ENCODE measurements at regions not wholly inside any gene's neighbourhood (a gene's known extent, or its start where the extent isn't known, plus 50 kb on each side); places are given as distances from the start of the nearest gene placed in this dataset.
"Not testable (repeated sequence)": the region's sequence is repeated elsewhere in the genome, so short reads cannot be mapped to it uniquely, and the experiment has no call there.

DNA sequence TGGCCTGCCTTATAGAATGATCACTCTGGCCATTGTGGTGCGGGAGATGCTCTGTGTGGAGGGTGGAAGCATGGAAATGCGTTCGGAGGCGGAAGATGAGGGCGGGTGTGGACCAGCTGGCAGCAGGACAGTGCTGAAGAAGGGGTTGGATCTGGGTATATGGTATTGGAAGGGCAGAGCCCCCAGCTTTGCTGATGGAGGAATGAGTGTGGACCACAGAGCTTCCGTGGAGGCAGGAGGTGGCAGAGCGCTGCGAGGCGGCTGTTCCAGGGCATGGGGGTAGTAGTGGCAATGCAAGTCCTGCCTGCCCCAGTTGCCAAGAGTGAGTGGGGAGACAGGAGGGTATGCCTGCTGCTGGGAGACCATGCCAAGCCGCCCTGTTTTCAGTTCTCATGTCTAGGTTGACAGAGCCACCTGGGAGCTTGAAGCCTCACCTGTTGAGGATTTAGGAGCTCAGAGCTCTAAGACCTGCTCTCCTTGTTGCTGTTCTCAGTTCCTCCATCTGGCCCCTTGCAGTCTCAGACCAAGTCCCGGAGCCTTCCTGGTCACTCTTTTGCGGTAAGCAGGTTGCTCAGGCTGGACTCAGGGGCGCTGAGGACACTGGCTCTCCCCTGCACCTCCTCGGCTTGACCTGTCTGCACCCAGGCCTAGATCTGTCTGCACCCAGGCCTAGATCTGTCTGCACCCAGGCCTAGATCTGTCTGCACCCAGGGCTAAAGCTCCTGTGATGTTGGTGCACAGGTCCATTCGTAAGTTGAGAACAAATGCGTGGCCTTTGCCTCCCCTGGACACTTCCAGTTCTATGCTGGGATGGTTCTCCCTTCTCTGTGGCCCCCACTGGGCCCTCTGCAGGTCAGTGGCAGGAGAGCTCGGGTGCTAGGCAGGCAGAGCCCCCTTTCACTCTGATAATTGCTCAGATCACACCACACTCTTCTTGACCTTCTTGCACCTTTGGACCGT is 290.5 kb upstream of the HS6ST1 start:
- ATAC-seq (replicated peaks in 1 of 2) (no peak), DNase-seq (no peak)
- Mint-ChIP-seq H3K4me3 (no peak overlapping the region), H3K36me3 (ENCODE audit: insufficient read depth in 2 of 2) (no peaks in the 10 kb centered on the region), H3K27me3 (ENCODE audit: low read depth) (peaks cover 6% of the 10 kb centered on the region), H3K4me1 (ENCODE audit: low read depth) (no peaks in the 10 kb centered on the region), H3K9me3 (no peaks in the 10 kb centered on the region), H3K27ac (no peak overlapping the region)

DNA sequence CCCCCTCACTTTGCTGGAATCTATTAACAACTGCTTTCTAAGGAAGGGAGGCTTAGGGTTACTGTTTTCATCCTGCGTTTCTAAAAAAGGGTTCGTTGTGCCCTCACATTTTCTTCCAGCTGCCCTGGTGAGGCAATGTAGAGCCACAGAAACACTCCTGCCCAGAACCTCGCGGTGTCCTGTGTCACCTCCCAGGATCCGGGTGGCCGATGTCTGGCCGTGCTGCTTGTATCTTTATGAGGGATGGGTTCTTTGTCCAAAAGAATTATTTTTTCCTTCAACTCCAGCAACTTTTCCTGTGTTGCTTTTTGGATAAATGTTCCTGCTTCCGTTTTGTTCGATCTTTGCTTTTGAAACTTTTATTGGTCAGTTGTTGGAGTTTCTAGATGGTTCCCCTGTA is 291.8 kb upstream of the HS6ST1 start:
- Mint-ChIP-seq H3K27ac (no peak overlapping the region), H3K9me3 (peaks cover 0 to 2% of the 10 kb centered on the region in 2 donors)
- ATAC-seq (replicated peaks in 1 of 2): no peak

DNA sequence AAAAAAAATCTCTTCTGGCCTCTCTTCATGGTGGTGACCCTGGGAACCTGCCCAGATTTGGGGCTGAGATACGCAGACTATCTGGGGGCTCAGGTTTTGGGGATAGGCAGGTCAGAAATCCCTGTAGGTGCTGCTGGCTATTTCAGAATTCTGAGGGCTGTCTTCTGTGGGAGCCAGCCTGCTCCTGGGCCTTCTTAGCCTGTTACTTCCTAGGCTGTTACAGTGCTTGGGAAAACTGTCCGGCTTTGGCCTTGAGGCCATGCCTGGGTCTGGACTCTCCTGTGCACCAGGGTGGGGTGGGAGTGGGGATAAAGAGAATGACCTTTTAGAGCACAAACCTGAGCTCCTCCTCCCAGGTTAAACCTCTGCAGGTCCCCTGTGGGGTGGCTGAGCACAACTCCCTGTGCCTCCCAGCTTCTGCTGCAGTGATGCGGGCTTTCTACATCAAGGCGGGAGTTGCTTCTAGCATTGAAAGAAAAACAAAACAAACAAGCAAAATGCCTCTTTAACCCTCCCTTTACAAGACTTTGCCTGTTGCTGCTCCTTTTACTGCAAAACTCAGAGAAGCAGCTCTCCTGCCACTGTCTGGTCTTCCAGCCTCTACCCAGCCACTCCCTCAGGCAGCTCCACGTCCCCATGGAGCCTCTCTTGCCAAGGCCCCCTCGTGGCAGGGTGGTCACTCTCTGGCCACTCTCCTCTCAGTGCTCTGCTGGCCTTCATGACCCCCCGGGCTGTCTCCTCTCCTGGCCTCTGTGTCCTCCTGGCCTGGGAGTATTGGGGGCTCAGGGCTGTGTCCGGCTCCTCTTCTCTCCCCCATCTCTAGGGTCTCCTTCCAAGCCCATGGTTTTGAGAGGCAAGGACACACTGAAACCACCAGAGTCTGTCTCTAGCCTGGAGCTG is 293.0 kb upstream of the HS6ST1 start:
- no peak for ATAC-seq (replicated peaks in 1 of 2)
- peaks cover 6% of the 10 kb centered on the region for H3K27me3 Mint-ChIP-seq (ENCODE audit: low read depth)
- DNase-seq: no peak
- no peaks in the 10 kb centered on the region for H3K36me3 Mint-ChIP-seq (ENCODE audit: insufficient read depth in 2 of 2)
- no peak overlapping the region for H3K27ac Mint-ChIP-seq
- no peaks in the 10 kb centered on the region for H3K4me1 Mint-ChIP-seq (ENCODE audit: low read depth)
- H3K4me3 Mint-ChIP-seq: no peak overlapping the region
- H3K9me3 Mint-ChIP-seq: peaks cover 0 to 2% of the 10 kb centered on the region in 2 donors

More for the DNA sequence above, 291.8 kb upstream of the HS6ST1 start:
- Mint-ChIP-seq H3K27me3 (ENCODE audit: low read depth) (peaks cover 6% of the 10 kb centered on the region), H3K36me3 (ENCODE audit: insufficient read depth in 2 of 2) (no peaks in the 10 kb centered on the region), H3K4me3 (no peak overlapping the region), H3K4me1 (ENCODE audit: low read depth) (no peaks in the 10 kb centered on the region)
- no peak for DNase-seq

DNA sequence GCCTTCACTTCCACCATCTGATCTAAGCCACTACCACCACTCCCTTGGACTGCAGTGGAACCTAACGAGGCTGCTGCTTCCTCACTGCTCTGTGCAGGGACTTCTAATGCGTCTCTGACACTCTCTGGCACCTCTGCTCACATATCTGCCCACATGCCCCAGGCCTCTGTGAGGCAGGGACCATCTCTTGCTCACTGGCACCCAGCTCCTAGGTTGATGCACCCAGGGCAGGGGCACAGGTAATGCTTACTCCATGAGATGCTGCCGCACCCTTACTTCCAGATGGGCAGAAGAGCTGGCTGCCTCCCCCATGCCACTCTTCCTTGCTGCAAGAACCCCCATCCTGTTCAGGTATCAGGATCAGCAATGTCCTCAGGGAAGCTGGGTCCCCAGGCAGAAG is 294.0 kb upstream of the HS6ST1 start:
- DNase-seq: no peak
- Mint-ChIP-seq H3K27ac (no peak overlapping the region), H3K4me1 (ENCODE audit: low read depth) (no peaks in the 10 kb centered on the region), H3K36me3 (ENCODE audit: insufficient read depth in 2 of 2) (no peaks in the 10 kb centered on the region), H3K9me3 (peaks cover 0 to 2% of the 10 kb centered on the region in 2 donors), H3K4me3 (no peak overlapping the region), H3K27me3 (ENCODE audit: low read depth) (peaks cover 6% of the 10 kb centered on the region)
- no peak for ATAC-seq (replicated peaks in 1 of 2)

DNA sequence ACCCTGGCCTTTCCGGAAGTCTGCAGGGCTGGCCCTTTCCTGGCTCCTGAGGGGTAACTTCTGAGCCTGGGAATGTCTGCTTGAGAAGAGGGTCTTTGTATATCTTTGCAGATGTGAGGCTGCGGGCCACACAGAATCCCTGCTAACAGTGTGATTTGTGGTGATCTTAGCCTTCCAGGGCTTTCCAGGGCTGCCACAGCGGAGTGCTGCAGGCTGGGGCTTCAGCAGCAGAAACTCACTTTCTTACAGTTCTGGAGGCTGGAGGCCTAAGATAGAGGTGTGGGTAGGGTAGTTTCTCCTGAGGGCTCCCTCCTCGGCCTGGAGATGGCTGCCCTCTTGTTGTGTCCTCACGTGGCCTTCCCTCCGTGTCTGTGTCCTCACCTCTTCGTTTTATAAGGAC is 294.7 kb upstream of the HS6ST1 start:
- no peak for DNase-seq
- Mint-ChIP-seq H3K4me3 (no peak overlapping the region), H3K27me3 (ENCODE audit: low read depth) (peaks cover 6% of the 10 kb centered on the region), H3K36me3 (ENCODE audit: insufficient read depth in 2 of 2) (no peaks in the 10 kb centered on the region), H3K27ac (no peak overlapping the region), H3K9me3 (peaks cover 0 to 2% of the 10 kb centered on the region in 2 donors), H3K4me1 (ENCODE audit: low read depth) (no peaks in the 10 kb centered on the region)
- no peak for ATAC-seq (replicated peaks in 1 of 2)

DNA sequence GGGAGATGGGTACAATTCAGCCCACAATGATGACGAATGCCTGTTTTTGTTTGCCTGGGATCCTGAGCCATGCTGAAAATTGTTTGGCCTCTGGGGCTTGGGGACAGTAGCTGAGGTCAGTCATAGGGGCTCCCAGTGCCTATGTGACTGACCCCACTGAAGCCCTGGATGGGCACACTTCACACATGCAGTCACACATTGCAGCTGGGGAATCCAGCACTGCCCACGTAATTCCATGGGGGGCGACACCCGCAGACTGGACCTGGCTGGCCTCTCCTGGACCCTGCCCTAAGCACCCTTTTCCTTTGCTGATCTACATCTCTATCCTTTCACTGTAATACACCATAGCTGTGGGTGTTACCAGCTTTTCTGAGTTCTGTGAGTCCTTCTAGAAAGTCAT is 295.2 kb upstream of the HS6ST1 start:
- ATAC-seq (replicated peaks in 1 of 2): no peak

DNA sequence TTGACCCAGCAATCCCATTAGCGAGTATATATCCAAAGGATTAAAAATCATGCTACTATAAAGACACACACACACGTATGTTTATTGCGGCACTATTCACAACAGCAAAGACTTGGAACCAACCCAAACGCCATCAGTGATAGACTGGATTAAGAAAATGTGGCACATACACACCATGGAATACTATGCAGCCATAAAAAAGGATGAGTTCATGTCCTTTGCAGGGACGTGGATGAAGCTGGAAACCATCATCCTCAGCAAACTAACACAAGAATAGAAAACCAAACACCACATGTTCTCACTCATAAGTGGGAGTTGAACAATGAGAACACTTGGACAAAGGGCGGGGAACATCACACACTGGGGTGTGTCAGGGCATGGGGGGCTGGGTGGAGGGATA is 296.2 kb upstream of the HS6ST1 start:
- H3K4me1 Mint-ChIP-seq (ENCODE audit: low read depth); H3K9me3 Mint-ChIP-seq; H3K27ac Mint-ChIP-seq; H3K36me3 Mint-ChIP-seq (ENCODE audit: insufficient read depth in 2 of 2); H3K4me3 Mint-ChIP-seq; DNase-seq; H3K27me3 Mint-ChIP-seq (ENCODE audit: low read depth); ATAC-seq (replicated peaks in 1 of 2): not testable (repeated sequence)

More for the DNA sequence above, 295.2 kb upstream of the HS6ST1 start:
- Mint-ChIP-seq H3K4me3 (no peak overlapping the region), H3K27me3 (ENCODE audit: low read depth) (peaks cover 6% of the 10 kb centered on the region), H3K4me1 (ENCODE audit: low read depth) (no peaks in the 10 kb centered on the region), H3K27ac (no peak overlapping the region), H3K9me3 (peaks cover 0 to 2% of the 10 kb centered on the region in 2 donors), H3K36me3 (ENCODE audit: insufficient read depth in 2 of 2) (no peaks in the 10 kb centered on the region)
- DNase-seq: no peak

DNA sequence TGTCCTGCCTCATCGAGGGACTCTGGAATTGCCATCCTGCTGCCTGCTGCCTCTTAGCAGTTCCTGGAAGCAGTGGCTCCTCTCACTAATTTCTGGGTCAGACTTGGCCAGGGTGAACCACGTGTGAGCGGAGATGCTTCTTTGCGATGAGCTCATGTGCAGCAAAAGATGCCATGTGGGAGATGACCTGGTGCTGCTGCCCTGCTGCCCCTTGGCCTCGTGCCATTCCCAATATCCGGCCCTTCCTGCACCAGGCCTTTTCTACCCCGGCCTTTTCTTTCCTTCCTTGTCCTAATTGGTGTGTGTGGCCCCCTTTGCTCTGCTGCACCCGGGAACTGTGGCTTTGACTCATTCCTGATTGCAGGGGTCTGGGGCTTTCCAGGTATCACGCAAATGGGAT is 296.9 kb upstream of the HS6ST1 start:
- no peak for ATAC-seq (replicated peaks in 1 of 2)
- Mint-ChIP-seq H3K4me3 (no peak overlapping the region), H3K27ac (no peak overlapping the region), H3K9me3 (peaks cover 0 to 2% of the 10 kb centered on the region in 2 donors), H3K36me3 (ENCODE audit: insufficient read depth in 2 of 2) (no peaks in the 10 kb centered on the region), H3K4me1 (ENCODE audit: low read depth) (no peaks in the 10 kb centered on the region), H3K27me3 (ENCODE audit: low read depth) (peaks cover 6% of the 10 kb centered on the region)
- DNase-seq: no peak

DNA sequence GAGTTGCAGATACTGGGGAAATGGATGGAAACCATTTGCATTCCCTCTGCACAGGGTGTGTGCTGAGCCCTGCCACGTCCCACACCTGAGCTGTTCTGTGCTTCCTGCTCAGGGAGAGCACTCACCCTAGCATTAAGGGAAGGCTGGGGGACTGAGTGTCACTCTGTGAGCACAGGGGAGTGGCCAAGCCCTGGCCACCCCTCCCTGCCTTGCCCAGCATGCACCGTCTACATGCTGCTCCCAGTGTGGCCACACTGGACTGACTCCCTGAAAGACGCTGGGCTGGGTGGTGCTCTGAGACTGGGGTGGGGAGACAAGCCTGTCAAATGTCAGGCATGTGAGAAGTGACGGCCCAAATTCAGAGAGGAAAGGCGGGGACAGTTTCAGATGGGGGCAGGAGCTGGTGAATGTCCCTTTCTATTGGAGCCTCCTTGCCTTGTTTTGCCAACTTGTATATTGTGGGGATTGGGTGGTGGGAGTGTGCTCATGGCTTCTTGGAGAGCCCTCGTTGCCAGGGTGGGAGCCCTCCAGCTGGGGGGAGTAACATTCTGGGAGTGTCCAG is 298.4 kb upstream of the HS6ST1 start:
- Mint-ChIP-seq H3K27me3 (ENCODE audit: low read depth) (peaks cover 6% of the 10 kb centered on the region), H3K4me3 (no peak overlapping the region), H3K27ac (no peak overlapping the region), H3K36me3 (ENCODE audit: insufficient read depth in 2 of 2) (no peaks in the 10 kb centered on the region), H3K4me1 (ENCODE audit: low read depth) (no peaks in the 10 kb centered on the region), H3K9me3 (peaks cover 0 to 2% of the 10 kb centered on the region in 2 donors)
- ATAC-seq (replicated peaks in 1 of 2): no peak
- DNase-seq: no peak

DNA sequence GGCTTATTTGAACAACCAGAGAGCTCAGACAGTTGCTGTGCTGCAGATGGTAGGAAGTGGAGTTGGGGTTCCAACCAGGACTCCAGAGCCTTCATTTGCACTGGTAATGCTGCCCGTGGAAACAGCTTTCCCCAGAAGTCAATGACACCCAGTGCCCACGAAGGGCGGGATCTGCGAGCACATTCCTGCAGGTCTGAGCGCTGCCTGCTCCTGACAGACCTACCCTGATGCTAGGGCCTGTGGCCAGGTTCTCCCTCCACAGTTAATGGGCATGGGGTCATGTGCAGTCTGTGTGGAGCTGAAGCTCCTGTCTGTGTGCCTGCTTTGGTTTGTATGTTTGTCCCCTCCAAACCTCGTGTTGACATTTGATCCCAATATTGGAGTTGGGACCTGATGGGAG is 299.0 kb upstream of the HS6ST1 start:
- no peaks in the 10 kb centered on the region for H3K36me3 Mint-ChIP-seq (ENCODE audit: insufficient read depth in 2 of 2)
- H3K4me3 Mint-ChIP-seq: no peak overlapping the region
- peaks cover 0 to 2% of the 10 kb centered on the region in 2 donors for H3K9me3 Mint-ChIP-seq
- H3K27me3 Mint-ChIP-seq (ENCODE audit: low read depth): peaks cover 1% of the 10 kb centered on the region
- H3K4me1 Mint-ChIP-seq (ENCODE audit: low read depth): no peaks in the 10 kb centered on the region
- H3K27ac Mint-ChIP-seq: no peak overlapping the region
- ATAC-seq (replicated peaks in 1 of 2) (no peak), DNase-seq (no peak)

DNA sequence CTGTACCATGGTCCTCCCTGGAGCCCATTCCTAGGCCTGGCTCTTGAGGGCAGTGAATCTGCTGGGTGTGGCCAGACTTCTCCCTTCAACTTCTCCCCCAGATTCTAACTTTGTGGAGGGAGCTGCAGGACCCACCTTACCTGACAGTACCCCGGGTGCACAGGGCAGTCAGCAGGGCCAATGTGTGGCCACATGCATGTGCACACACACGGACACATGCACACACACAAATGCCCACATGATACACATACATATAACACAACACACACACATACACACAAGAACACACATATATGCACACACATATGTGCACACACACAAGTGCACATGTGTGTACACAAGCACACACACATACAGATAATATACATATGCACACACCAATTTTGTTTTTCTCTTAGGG is 300.0 kb upstream of the HS6ST1 start:
- Mint-ChIP-seq H3K27me3 (ENCODE audit: low read depth) (no peaks in the 10 kb centered on the region), H3K27ac (no peak overlapping the region), H3K4me3 (no peak overlapping the region), H3K4me1 (ENCODE audit: low read depth) (peaks cover 9% of the 10 kb centered on the region), H3K9me3 (peaks cover 0 to 2% of the 10 kb centered on the region in 2 donors), H3K36me3 (ENCODE audit: insufficient read depth in 2 of 2) (no peaks in the 10 kb centered on the region)
- ATAC-seq (replicated peaks in 1 of 2) (no peak), DNase-seq (no peak)

DNA sequence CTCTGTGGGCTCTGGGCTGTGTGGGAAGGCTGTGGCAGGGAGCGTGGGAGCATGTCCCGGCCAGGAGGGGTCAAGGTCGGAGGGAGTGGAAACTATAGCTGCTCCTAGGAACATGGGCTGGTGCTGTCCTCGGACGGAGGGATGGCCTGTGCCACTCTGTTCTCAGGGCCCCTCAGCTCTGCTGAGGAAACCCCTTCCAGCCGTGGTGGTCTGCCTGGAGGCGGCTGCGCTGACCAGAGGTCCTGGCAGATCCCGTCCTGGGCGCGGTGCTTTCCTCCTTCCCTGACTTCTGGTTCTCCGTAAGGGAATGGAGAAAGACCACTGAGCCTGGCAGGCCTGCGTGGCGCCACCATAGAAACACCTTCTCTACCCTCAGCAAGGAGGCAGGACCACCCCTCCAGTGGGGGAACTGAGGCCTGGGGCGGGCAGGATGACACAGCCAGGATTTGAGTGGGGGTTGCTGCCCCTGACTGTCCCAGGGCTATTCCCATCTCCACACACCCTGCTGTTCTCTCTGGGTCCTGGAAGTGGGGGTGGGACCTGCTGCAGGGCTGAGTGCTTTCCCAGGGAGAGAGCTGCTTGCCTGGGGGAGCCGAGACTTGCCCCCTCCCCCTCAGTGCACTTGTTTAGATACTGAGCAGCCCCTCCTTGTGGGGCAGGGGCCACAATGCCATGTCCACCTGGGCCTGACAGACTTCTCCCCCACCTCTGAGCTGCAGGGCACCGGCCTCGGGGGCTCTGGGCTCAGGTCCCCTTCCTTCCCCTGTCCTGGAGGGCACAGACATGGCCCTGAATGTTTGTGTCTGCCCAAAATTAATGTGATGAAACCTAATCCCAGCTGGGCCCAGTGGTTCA is 301.0 kb upstream of the HS6ST1 start:
- ATAC-seq (replicated peaks in 1 of 2) (no peak), DNase-seq (no peak)
- Mint-ChIP-seq H3K4me3 (no peak overlapping the region), H3K36me3 (ENCODE audit: insufficient read depth in 2 of 2) (no peaks in the 10 kb centered on the region), H3K4me1 (ENCODE audit: low read depth) (peaks cover 20% of the 10 kb centered on the region), H3K9me3 (peaks cover 0 to 2% of the 10 kb centered on the region in 2 donors), H3K27ac (no peak overlapping the region), H3K27me3 (ENCODE audit: low read depth) (peaks cover 2% of the 10 kb centered on the region)
